22Rv1 (cell line): ENCODE measurements at regions not wholly inside any gene's neighbourhood (a gene's known extent, or its start where the extent isn't known, plus 50 kb on each side); places are given as distances from the start of the nearest gene placed in this dataset.

Experiments
- ZFX ChIP-seq: fragments of 450-650 bp; IDR thresholded peaks from 2 replicates; pipeline ENCODE4 v1.6.1; 2017; ENCODE audit warnings: antibody characterized with exemption, borderline replicate concordance
- TF ChIP-seq, protein P1 (sequence below): fragments of 450-650 bp; IDR thresholded peaks from 2 replicates; pipeline ENCODE4 v1.5.1; 2017; ENCODE audit warnings: mild to moderate bottlenecking

DNA sequence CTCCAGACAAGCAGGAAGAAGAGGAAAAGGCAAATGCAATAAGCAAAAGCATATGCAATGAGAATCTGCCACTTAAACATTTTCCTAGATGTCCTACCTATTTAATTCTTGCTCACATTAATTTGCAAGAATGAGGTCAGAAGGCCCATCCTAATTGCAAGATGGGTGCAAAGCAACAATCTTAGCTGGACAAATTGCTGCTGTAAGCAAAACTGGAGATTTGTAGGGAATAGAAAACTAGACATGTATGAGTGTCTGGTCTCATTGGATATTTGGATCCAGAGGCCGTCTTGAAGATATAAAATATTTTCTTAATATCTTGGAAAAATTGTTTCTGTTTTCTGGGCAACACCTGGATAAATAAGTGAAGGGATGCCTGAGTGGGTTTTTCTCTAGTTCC lies 150.1 kb upstream of the PGR start:
- TF ChIP-seq, protein P1, sequence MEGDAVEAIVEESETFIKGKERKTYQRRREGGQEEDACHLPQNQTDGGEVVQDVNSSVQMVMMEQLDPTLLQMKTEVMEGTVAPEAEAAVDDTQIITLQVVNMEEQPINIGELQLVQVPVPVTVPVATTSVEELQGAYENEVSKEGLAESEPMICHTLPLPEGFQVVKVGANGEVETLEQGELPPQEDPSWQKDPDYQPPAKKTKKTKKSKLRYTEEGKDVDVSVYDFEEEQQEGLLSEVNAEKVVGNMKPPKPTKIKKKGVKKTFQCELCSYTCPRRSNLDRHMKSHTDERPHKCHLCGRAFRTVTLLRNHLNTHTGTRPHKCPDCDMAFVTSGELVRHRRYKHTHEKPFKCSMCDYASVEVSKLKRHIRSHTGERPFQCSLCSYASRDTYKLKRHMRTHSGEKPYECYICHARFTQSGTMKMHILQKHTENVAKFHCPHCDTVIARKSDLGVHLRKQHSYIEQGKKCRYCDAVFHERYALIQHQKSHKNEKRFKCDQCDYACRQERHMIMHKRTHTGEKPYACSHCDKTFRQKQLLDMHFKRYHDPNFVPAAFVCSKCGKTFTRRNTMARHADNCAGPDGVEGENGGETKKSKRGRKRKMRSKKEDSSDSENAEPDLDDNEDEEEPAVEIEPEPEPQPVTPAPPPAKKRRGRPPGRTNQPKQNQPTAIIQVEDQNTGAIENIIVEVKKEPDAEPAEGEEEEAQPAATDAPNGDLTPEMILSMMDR, result no peak
- no peak for TF ChIP-seq ZFX
